IPS-20b (cell line): ENCODE measurements at regions not wholly inside any gene's neighbourhood (a gene's known extent, or its start where the extent isn't known, plus 50 kb on each side); places are given as distances from the start of the nearest gene placed in this dataset.

Source experiments
- H3K27ac ChIP-seq: one replicate; pipeline ENCODE4 v1.5.1; 2013; ENCODE audit warnings: low read length
- H3K27me3 ChIP-seq: 2 replicates; pipeline ENCODE4 v1.6.1; 2013; ENCODE audit warnings: mild to moderate bottlenecking, low read length, inconsistent platforms; ENCODE audit not compliant: insufficient read depth
- H3K36me3 ChIP-seq: 2 replicates; pipeline ENCODE4 v1.6.1; 2013; ENCODE audit warnings: low read depth, mild to moderate bottlenecking, inconsistent platforms, low read length, moderate library complexity; ENCODE audit not compliant: insufficient read depth
- H3K4me1 ChIP-seq: 2 replicates; pipeline ENCODE4 v1.6.1; 2013; ENCODE audit warnings: mild to moderate bottlenecking, control low read depth, inconsistent platforms, low read length, moderate library complexity; ENCODE audit not compliant: insufficient read depth
- H3K4me3 ChIP-seq: 2 replicates; pipeline ENCODE4 v1.5.1; 2013; ENCODE audit warnings: mild to moderate bottlenecking, low read length, inconsistent platforms
- H3K9ac ChIP-seq: 2 replicates; pipeline ENCODE4 v1.6.1; 2013; ENCODE audit warnings: low read depth, mild to moderate bottlenecking, inconsistent platforms, low read length, moderate library complexity
- H3K9me3 ChIP-seq: 2 replicates; pipeline ENCODE4 v1.6.1; 2013; ENCODE audit warnings: mild to moderate bottlenecking, low read depth, low read length, inconsistent platforms; ENCODE audit not compliant: insufficient read depth

GRCh38 chr2:42979870-42980763 is 187.7 kb upstream of the HAAO start:
- H3K27me3 ChIP-seq = no peaks in the 10 kb centered on the region
- H3K9ac ChIP-seq = no peak overlapping the region
- H3K9me3 ChIP-seq = no peaks in the 10 kb centered on the region
- H3K4me1 ChIP-seq = no peaks in the 10 kb centered on the region
- no peak overlapping the region for H3K4me3 ChIP-seq
- no peaks in the 10 kb centered on the region for H3K36me3 ChIP-seq
- no peak overlapping the region for H3K27ac ChIP-seq

DNA sequence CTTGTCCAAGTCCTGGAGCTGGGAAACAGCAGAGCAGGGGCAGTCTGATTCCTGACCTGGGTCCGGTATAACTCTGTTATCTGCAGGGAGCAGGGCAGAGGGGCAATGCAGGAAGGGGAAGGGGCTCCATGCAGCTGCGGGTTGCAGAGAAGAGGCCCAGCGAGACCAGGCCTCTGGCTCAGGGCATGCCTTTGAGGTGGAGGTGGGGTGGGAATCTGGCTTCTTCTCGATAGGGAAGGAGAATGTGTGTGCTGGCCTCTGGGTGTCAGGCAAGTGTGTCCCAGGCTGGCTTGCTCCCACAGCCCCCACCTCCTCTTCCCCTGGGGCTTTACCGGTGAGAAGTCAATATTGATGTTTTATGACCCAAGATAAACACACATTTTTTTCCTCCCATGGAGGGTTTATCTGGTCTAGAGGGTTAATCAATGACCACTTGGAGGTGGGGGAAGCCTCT is 187.1 kb upstream of the HAAO start:
- Histone ChIP-seq H3K4me1 (no peaks in the 10 kb centered on the region; the same call in 1 of the 2 replicates), H3K9me3 (no peaks in the 10 kb centered on the region), H3K27ac (no peak overlapping the region)

DNA sequence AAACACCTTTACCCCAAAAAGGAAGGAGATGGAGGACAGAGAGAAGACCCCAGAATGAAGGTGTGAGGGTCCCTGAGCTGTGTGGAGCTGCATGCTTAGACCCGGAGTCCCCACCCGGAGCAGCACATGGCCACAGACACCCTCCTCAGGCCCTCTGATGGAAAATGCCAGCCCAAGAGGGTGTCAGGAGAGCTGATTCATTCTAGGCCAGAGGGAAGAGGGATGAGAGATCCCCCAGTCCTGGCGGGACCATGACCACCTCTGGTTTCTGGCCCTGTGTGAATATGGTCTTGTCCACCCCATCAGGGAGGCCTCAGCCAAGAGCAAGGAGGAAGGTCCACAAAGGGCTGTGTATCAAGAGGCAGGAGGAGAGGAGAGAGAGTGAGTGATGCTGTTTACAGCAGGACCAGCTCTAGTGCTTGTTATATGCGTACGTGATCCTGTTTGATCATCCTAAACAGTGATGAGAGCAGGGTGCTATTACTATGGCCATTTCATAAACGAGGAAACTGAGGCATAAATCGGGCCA is 186.6 kb upstream of the HAAO start:
- H3K4me1 ChIP-seq = no peaks in the 10 kb centered on the region; the same call in 1 of the 2 replicates
- no peak overlapping the region for H3K27ac ChIP-seq
- no peaks in the 10 kb centered on the region for H3K36me3 ChIP-seq
- H3K9me3 ChIP-seq = no peaks in the 10 kb centered on the region
- no peaks in the 10 kb centered on the region for H3K27me3 ChIP-seq
- no peak overlapping the region for H3K9ac ChIP-seq
- no peak overlapping the region for H3K4me3 ChIP-seq

More for the DNA sequence above, 187.1 kb upstream of the HAAO start:
- H3K4me3 ChIP-seq = no peak overlapping the region
- H3K27me3 ChIP-seq = no peaks in the 10 kb centered on the region
- no peak overlapping the region for H3K9ac ChIP-seq
- H3K36me3 ChIP-seq = no peaks in the 10 kb centered on the region

DNA sequence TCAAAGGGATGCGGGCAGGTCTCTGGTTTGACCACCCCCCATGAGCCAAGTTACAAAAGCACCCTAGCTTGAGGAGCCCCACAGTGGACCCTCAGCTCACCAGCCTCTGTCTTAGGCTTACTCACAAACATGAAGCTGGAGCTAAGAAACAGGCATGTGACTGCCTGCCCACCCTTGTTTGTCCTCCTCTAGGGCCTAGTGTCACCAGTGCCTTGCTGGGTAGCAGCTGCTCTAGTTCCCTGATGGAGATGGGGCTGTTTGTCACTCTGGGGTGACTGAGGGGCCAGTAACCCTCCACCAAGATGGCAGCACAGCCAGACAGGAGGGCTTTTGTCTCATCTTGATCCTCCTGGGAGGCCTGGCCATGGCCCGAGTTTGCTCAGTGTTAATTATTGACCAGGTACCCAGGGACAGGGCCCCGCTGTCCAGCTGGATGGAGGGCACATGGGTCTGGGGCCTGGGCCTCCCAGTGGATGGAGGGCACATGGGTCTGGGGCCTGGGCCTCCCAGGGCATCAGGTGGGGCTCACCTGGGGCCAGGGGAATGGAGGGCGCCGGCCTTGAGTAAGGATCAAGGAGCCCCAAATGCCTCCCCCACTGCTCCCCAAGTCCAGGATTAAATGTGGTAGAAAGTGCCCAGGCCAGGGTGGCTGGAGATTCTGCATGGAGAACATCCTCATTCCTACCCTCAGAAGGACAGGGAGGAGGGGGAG is 185.9 kb upstream of the HAAO start:
- H3K9me3 ChIP-seq = no peaks in the 10 kb centered on the region
- H3K9ac ChIP-seq = no peak overlapping the region
- H3K27ac ChIP-seq = no peak overlapping the region
- no peaks in the 10 kb centered on the region; the same call in 1 of the 2 replicates for H3K4me1 ChIP-seq
- H3K4me3 ChIP-seq = no peak overlapping the region
- no peaks in the 10 kb centered on the region for H3K36me3 ChIP-seq
- no peaks in the 10 kb centered on the region for H3K27me3 ChIP-seq

GRCh38 chr2:42977270-42978174 is 185.1 kb upstream of the HAAO start:
- H3K9ac ChIP-seq = no peak overlapping the region
- H3K4me3 ChIP-seq = no peak overlapping the region
- no peaks in the 10 kb centered on the region for H3K27me3 ChIP-seq
- no peaks in the 10 kb centered on the region; the same call in 1 of the 2 replicates for H3K4me1 ChIP-seq
- H3K36me3 ChIP-seq = no peaks in the 10 kb centered on the region
- no peaks in the 10 kb centered on the region; the same call in 1 of the 2 replicates for H3K9me3 ChIP-seq
- H3K27ac ChIP-seq = no peak overlapping the region

GRCh38 chr2:42976351-42976750 is 184.0 kb upstream of the HAAO start:
- no peaks in the 10 kb centered on the region; the same call in 1 of the 2 replicates for H3K4me1 ChIP-seq
- no peaks in the 10 kb centered on the region for H3K36me3 ChIP-seq
- no peak overlapping the region for H3K9ac ChIP-seq
- no peak overlapping the region for H3K27ac ChIP-seq
- H3K4me3 ChIP-seq = no peak overlapping the region
- H3K9me3 ChIP-seq = no peaks in the 10 kb centered on the region; the same call in 1 of the 2 replicates
- H3K27me3 ChIP-seq = no peaks in the 10 kb centered on the region

GRCh38 chr2:42974721-42975717 is 182.6 kb upstream of the HAAO start:
- no peak overlapping the region for H3K27ac ChIP-seq
- H3K4me3 ChIP-seq = peak overlapping the region; percentile 54; the same call in 1 of the 2 replicates
- H3K4me1 ChIP-seq = no peaks in the 10 kb centered on the region; the same call in 1 of the 2 replicates

DNA sequence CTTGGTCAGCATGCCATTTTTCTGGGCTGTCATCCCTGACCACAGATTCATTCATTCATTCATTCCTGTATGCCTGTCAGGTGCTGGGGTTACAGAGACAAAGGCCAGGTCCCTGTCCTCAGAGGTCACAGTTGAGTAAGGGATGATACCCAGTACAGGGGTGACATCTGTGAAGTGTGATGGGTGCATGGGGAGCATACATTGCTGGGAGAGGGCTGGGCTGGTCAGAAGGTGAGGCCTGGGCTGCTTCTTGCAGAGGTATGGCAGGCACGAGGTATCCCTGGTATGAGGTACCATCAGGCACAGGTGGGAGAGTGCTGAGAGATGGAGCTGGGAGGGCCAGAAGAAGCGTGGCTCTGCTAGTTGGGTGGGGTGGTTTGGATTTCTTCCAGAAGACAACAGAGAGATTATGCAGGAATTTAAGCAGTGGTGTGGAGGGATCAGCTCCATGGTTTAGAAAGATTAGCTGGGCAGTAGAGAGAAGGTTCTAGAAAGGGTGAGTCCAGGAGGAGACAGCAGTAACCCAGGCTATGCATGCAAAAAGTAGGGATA is 181.9 kb upstream of the HAAO start:
- no peak overlapping the region for H3K9ac ChIP-seq
- no peaks in the 10 kb centered on the region; the same call in 1 of the 2 replicates for H3K9me3 ChIP-seq
- no peak overlapping the region for H3K4me3 ChIP-seq
- H3K36me3 ChIP-seq = no peaks in the 10 kb centered on the region
- H3K4me1 ChIP-seq = no peaks in the 10 kb centered on the region; the same call in 1 of the 2 replicates
- no peak overlapping the region for H3K27ac ChIP-seq
- H3K27me3 ChIP-seq = no peaks in the 10 kb centered on the region

More at GRCh38 chr2:42974721-42975717, 182.6 kb upstream of the HAAO start:
- Histone ChIP-seq H3K9ac (no peak overlapping the region; the same call in 1 of the 2 replicates), H3K36me3 (no peaks in the 10 kb centered on the region), H3K27me3 (no peaks in the 10 kb centered on the region), H3K9me3 (no peaks in the 10 kb centered on the region; the same call in 1 of the 2 replicates)

DNA sequence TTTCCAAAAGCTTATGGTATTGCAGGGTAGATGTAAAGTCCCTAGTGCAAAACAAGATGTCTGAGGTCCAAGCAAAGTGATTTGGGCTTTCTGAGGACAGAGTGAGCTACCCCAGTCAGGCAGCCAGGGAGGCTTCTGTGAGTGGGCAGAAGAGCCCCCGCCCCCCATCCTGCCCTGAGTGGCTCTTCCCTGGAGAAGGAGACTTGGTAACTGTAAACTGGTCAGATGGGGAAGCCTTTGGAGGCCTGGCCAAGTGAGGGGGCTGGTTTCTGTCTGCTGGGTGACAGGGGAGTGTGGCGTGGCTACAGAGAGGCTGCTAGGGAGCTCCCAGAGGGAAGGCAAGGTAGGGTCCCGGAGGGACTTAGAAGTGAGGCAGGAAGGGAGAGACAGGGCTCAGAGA is 181.3 kb upstream of the HAAO start:
- Histone ChIP-seq H3K4me3 (no peak overlapping the region), H3K27me3 (no peaks in the 10 kb centered on the region), H3K9ac (no peak overlapping the region), H3K36me3 (no peaks in the 10 kb centered on the region), H3K4me1 (no peaks in the 10 kb centered on the region; the same call in 1 of the 2 replicates), H3K9me3 (no peaks in the 10 kb centered on the region; the same call in 1 of the 2 replicates), H3K27ac (no peak overlapping the region)
